ENCODE measurements at regions not wholly inside any gene's neighbourhood (a gene's known extent, or its start where the extent isn't known, plus 50 kb on each side); places are given as distances from the start of the nearest gene placed in this dataset.

DNA sequence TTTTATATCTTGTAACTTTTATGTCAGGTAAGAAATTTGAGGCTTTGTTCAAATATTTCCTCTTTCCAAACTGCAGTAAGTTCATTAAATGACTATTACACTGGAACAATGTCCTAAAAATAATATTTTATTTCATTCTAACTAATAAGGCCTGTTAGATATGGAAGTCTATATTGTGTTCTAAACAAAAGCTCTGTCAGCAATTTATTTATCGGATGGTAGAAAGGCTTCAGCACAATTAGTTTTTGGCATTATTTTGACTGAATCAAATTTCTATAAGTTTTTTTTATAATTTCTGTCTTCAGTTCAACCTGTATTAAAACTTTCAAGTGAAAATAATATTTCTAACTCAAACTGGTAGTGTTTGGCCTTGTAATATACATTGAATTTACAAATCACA, 992.1 kb downstream of the EPHA3 start:
- no peak overlapping the region for H2AFZ ChIP-seq (ENCODE audit: insufficient read depth, low read depth, low read length, poor library complexity, severe bottlenecking)
- DNase-seq, result no peak
- H3K27me3 ChIP-seq (ENCODE audit: control insufficient read depth in 2 of 2, insufficient read depth in 2 of 2, low read length in 2 of 2), result no peaks in the 10 kb centered on the region
- H3K4me1 ChIP-seq (ENCODE audit: control insufficient read depth in 1 of 2, insufficient read depth in 2 of 2, low read length in 2 of 2), result no peaks in the 10 kb centered on the region
- Mint-ChIP-seq H3K27ac (no peak overlapping the region), H3K4me1 (no peaks in the 10 kb centered on the region), H3K36me3 (no peaks in the 10 kb centered on the region), H3K9me3 (peaks cover 0 to 5% (median 1%) of the 10 kb centered on the region in 7 donors), H3K27me3 (ENCODE audit: low read depth in 3 of 3) (peaks cover 0 to 2% (median 1%) of the 10 kb centered on the region in 3 donors), H3K4me3 (no peak overlapping the region)
- no peak overlapping the region for H3K27ac ChIP-seq (ENCODE audit: low read depth in 1 of 2, low read length in 2 of 2)
- WGBS (ENCODE audit: insufficient coverage), result no CpG with 5 or more reads among the region's 1 CpG
- intact Hi-C loops (cut with micrococcal nuclease), result no loop called here
- no peak overlapping the region for H3K9ac ChIP-seq (ENCODE audit: insufficient read depth, low read length, poor library complexity, severe bottlenecking)
- TF ChIP-seq, protein P1, sequence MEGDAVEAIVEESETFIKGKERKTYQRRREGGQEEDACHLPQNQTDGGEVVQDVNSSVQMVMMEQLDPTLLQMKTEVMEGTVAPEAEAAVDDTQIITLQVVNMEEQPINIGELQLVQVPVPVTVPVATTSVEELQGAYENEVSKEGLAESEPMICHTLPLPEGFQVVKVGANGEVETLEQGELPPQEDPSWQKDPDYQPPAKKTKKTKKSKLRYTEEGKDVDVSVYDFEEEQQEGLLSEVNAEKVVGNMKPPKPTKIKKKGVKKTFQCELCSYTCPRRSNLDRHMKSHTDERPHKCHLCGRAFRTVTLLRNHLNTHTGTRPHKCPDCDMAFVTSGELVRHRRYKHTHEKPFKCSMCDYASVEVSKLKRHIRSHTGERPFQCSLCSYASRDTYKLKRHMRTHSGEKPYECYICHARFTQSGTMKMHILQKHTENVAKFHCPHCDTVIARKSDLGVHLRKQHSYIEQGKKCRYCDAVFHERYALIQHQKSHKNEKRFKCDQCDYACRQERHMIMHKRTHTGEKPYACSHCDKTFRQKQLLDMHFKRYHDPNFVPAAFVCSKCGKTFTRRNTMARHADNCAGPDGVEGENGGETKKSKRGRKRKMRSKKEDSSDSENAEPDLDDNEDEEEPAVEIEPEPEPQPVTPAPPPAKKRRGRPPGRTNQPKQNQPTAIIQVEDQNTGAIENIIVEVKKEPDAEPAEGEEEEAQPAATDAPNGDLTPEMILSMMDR (IDR thresholded peaks at IDR 0.05), result no peak
- peaks cover 0 to 2% of the 10 kb centered on the region in 2 donors for H3K9me3 ChIP-seq (replicated peaks in 1 of 2; ENCODE audit: control insufficient read depth in 1 of 2, insufficient read depth in 1 of 2, low read length in 2 of 2)
- H3K79me2 ChIP-seq (ENCODE audit: insufficient read depth, low read length), result no peaks in the 10 kb centered on the region
- H4K20me1 ChIP-seq (ENCODE audit: insufficient read depth, low read length), result no peaks in the 10 kb centered on the region
- H3K4me2 ChIP-seq (replicated peaks; ENCODE audit: extremely low read depth, low read length, poor library complexity, severe bottlenecking), result no peak overlapping the region
- H3K36me3 ChIP-seq (replicated peaks in 1 of 2; ENCODE audit: control insufficient read depth in 1 of 2, insufficient read depth in 2 of 2, low read length in 2 of 2), result no peaks in the 10 kb centered on the region
- H3K4me3 ChIP-seq (replicated peaks in 1 of 3; ENCODE audit: low read depth in 2 of 3, low read length in 3 of 3), result no peak overlapping the region

DNA sequence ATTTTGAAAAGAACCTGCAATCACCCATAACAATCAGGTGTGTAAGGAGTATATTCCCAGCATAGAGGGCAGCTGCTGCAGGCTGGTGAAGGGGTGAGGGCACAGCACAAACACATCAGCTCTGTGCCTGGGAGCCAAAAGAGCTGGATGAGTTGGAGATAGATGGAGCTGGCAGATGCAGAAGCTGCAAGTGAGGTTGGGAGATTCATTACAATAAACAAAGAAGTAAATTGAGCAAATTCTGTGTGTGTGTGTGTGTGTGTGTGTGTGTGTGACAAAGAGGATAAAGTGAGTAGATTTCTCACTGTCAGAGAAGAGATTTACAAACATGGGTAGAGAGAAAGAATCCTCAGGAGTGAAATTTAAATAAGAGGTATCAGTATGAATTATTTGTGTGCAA, 994.7 kb downstream of the EPHA3 start:
- H3K27ac Mint-ChIP-seq, result no peak overlapping the region
- H3K4me3 Mint-ChIP-seq, result no peak overlapping the region
- H4K20me1 ChIP-seq (ENCODE audit: insufficient read depth, low read length), result no peaks in the 10 kb centered on the region
- H3K4me3 ChIP-seq (replicated peaks in 1 of 3; ENCODE audit: low read depth in 2 of 3, low read length in 3 of 3), result no peak overlapping the region
- H3K9ac ChIP-seq (ENCODE audit: insufficient read depth, low read length, poor library complexity, severe bottlenecking), result no peak overlapping the region
- no peak overlapping the region for H3K27ac ChIP-seq (ENCODE audit: low read depth in 1 of 2, low read length in 2 of 2)
- H3K27me3 Mint-ChIP-seq (ENCODE audit: low read depth in 3 of 3), result peaks cover 0 to 2% (median 0%) of the 10 kb centered on the region in 3 donors
- H3K4me1 Mint-ChIP-seq, result no peaks in the 10 kb centered on the region
- H3K36me3 ChIP-seq (replicated peaks in 1 of 2; ENCODE audit: control insufficient read depth in 1 of 2, insufficient read depth in 2 of 2, low read length in 2 of 2), result no peaks in the 10 kb centered on the region
- H3K9me3 ChIP-seq (replicated peaks in 1 of 2; ENCODE audit: control insufficient read depth in 1 of 2, insufficient read depth in 1 of 2, low read length in 2 of 2), result peaks cover 0 to 2% of the 10 kb centered on the region in 2 donors
- no peaks in the 10 kb centered on the region for H3K79me2 ChIP-seq (ENCODE audit: insufficient read depth, low read length)
- no peaks in the 10 kb centered on the region for H3K27me3 ChIP-seq (ENCODE audit: control insufficient read depth in 2 of 2, insufficient read depth in 2 of 2, low read length in 2 of 2)
- no peaks in the 10 kb centered on the region for H3K4me1 ChIP-seq (ENCODE audit: control insufficient read depth in 1 of 2, insufficient read depth in 2 of 2, low read length in 2 of 2)
- no peak for DNase-seq
- H2AFZ ChIP-seq (ENCODE audit: insufficient read depth, low read depth, low read length, poor library complexity, severe bottlenecking), result no peak overlapping the region
- H3K4me2 ChIP-seq (replicated peaks; ENCODE audit: extremely low read depth, low read length, poor library complexity, severe bottlenecking), result no peak overlapping the region
- intact Hi-C loops (cut with micrococcal nuclease), result no loop called here
- H3K36me3 Mint-ChIP-seq, result no peaks in the 10 kb centered on the region
- TF ChIP-seq, protein P1 (IDR thresholded peaks at IDR 0.05), result no peak
- H3K9me3 Mint-ChIP-seq, result peaks cover 0 to 5% (median 2%) of the 10 kb centered on the region in 7 donors
